ENCODE measurements at regions not wholly inside any gene's neighbourhood (a gene's known extent, or its start where the extent isn't known, plus 50 kb on each side); places are given as distances from the start of the nearest gene placed in this dataset.

- Mint-ChIP-seq H3K27ac (no peak overlapping the region), H3K27me3 (peaks cover 6% of the 10 kb centered on the region)
These were observed 546.3 kb downstream of the EBF1 start for GRCh38 chr5:158553195-158553961.

GRCh38 chr5:158552241-158552640 lies 547.5 kb downstream of the EBF1 start:
- no peak for ATAC-seq (replicated peaks)
- Mint-ChIP-seq H3K4me1 (no peaks in the 10 kb centered on the region), H3K27me3 (peaks cover 15% of the 10 kb centered on the region), H3K4me3 (no peak overlapping the region), H3K9me3 (peaks cover 4% of the 10 kb centered on the region), H3K27ac (no peak overlapping the region), H3K36me3 (ENCODE audit: low read depth) (no peaks in the 10 kb centered on the region)

More at GRCh38 chr5:158553195-158553961, 546.3 kb downstream of the EBF1 start:
- H3K36me3 Mint-ChIP-seq (ENCODE audit: low read depth) = no peaks in the 10 kb centered on the region
- H3K9me3 Mint-ChIP-seq = peaks cover 4% of the 10 kb centered on the region
- H3K4me3 Mint-ChIP-seq = no peak overlapping the region
- no peaks in the 10 kb centered on the region for H3K4me1 Mint-ChIP-seq
- ATAC-seq (replicated peaks) = no peak

- Mint-ChIP-seq H3K27me3 (peaks cover 15% of the 10 kb centered on the region), H3K4me1 (no peaks in the 10 kb centered on the region), H3K36me3 (ENCODE audit: low read depth) (no peaks in the 10 kb centered on the region), H3K9me3 (no peaks in the 10 kb centered on the region), H3K27ac (no peak overlapping the region), H3K4me3 (no peak overlapping the region)
- ATAC-seq (replicated peaks) = no peak
These were observed 550.4 kb downstream of the EBF1 start for GRCh38 chr5:158549311-158549710.

- H3K27me3 Mint-ChIP-seq = peaks cover 15% of the 10 kb centered on the region
- no peak for ATAC-seq (replicated peaks)
- H3K36me3 Mint-ChIP-seq (ENCODE audit: low read depth) = no peaks in the 10 kb centered on the region
- no peaks in the 10 kb centered on the region for H3K9me3 Mint-ChIP-seq
- H3K4me1 Mint-ChIP-seq = no peaks in the 10 kb centered on the region
- H3K27ac Mint-ChIP-seq = no peak overlapping the region
- H3K4me3 Mint-ChIP-seq = no peak overlapping the region
These were observed 553.0 kb downstream of the EBF1 start for GRCh38 chr5:158546748-158547147.

- Mint-ChIP-seq H3K4me3 (no peak overlapping the region), H3K27me3 (peaks cover 15% of the 10 kb centered on the region), H3K36me3 (ENCODE audit: low read depth) (no peaks in the 10 kb centered on the region), H3K4me1 (no peaks in the 10 kb centered on the region), H3K9me3 (no peaks in the 10 kb centered on the region), H3K27ac (no peak overlapping the region)
- ATAC-seq (replicated peaks) = no peak
These were observed 553.7 kb downstream of the EBF1 start for GRCh38 chr5:158545949-158546530.

- Mint-ChIP-seq H3K27me3 (peaks cover 20% of the 10 kb centered on the region), H3K27ac (no peak overlapping the region), H3K4me3 (no peak overlapping the region), H3K4me1 (no peaks in the 10 kb centered on the region), H3K36me3 (ENCODE audit: low read depth) (no peaks in the 10 kb centered on the region), H3K9me3 (no peaks in the 10 kb centered on the region)
- no peak for ATAC-seq (replicated peaks)
These were observed 555.1 kb downstream of the EBF1 start for GRCh38 chr5:158544388-158545339.

- no peak overlapping the region for H3K4me3 Mint-ChIP-seq
- ATAC-seq (replicated peaks) = peak; percentile 52
- H3K27me3 Mint-ChIP-seq = peaks cover 16% of the 10 kb centered on the region
- no peak overlapping the region for H3K27ac Mint-ChIP-seq
- H3K9me3 Mint-ChIP-seq = no peaks in the 10 kb centered on the region
- H3K4me1 Mint-ChIP-seq = no peaks in the 10 kb centered on the region
- H3K36me3 Mint-ChIP-seq (ENCODE audit: low read depth) = no peaks in the 10 kb centered on the region
These were observed 556.0 kb downstream of the EBF1 start for GRCh38 chr5:158543539-158544387.

- Mint-ChIP-seq H3K4me3 (no peak overlapping the region), H3K27ac (no peak overlapping the region), H3K27me3 (peaks cover 15% of the 10 kb centered on the region), H3K36me3 (ENCODE audit: low read depth) (no peaks in the 10 kb centered on the region), H3K9me3 (no peaks in the 10 kb centered on the region), H3K4me1 (no peaks in the 10 kb centered on the region)
- ATAC-seq (replicated peaks) = no peak
These were observed 558.0 kb downstream of the EBF1 start for GRCh38 chr5:158541536-158542297.

GRCh38 chr5:158538506-158539074 lies 561.1 kb downstream of the EBF1 start:
- peaks cover 19% of the 10 kb centered on the region for H3K27me3 Mint-ChIP-seq
- no peaks in the 10 kb centered on the region for H3K36me3 Mint-ChIP-seq (ENCODE audit: low read depth)
- no peaks in the 10 kb centered on the region for H3K4me1 Mint-ChIP-seq
- no peak overlapping the region for H3K4me3 Mint-ChIP-seq
- ATAC-seq (replicated peaks) = no peak
- H3K27ac Mint-ChIP-seq = no peak overlapping the region
- no peaks in the 10 kb centered on the region for H3K9me3 Mint-ChIP-seq

- no peak for ATAC-seq (replicated peaks)
- Mint-ChIP-seq H3K36me3 (ENCODE audit: low read depth) (no peaks in the 10 kb centered on the region), H3K9me3 (no peaks in the 10 kb centered on the region), H3K4me1 (no peaks in the 10 kb centered on the region), H3K27ac (no peak overlapping the region), H3K4me3 (no peak overlapping the region), H3K27me3 (peaks cover 22% of the 10 kb centered on the region)
These were observed 562.4 kb downstream of the EBF1 start for GRCh38 chr5:158537366-158537765.

- H3K27me3 Mint-ChIP-seq = peaks cover 19% of the 10 kb centered on the region
- no peaks in the 10 kb centered on the region for H3K36me3 Mint-ChIP-seq (ENCODE audit: low read depth)
- no peaks in the 10 kb centered on the region for H3K4me1 Mint-ChIP-seq
- H3K9me3 Mint-ChIP-seq = no peaks in the 10 kb centered on the region
- ATAC-seq (replicated peaks) = no peak
- H3K27ac Mint-ChIP-seq = no peak overlapping the region
- H3K4me3 Mint-ChIP-seq = no peak overlapping the region
These were observed 565.5 kb downstream of the EBF1 start for GRCh38 chr5:158534203-158534602.

GRCh38 chr5:158532739-158533138 lies 567.0 kb downstream of the EBF1 start:
- H3K9me3 Mint-ChIP-seq = no peaks in the 10 kb centered on the region
- H3K27me3 Mint-ChIP-seq = peaks cover 18% of the 10 kb centered on the region
- H3K27ac Mint-ChIP-seq = no peak overlapping the region
- ATAC-seq (replicated peaks) = no peak
- H3K36me3 Mint-ChIP-seq (ENCODE audit: low read depth) = no peaks in the 10 kb centered on the region
- H3K4me3 Mint-ChIP-seq = no peak overlapping the region
- H3K4me1 Mint-ChIP-seq = no peaks in the 10 kb centered on the region

- H3K9me3 Mint-ChIP-seq = no peaks in the 10 kb centered on the region
- no peak overlapping the region for H3K27ac Mint-ChIP-seq
- no peak overlapping the region for H3K4me3 Mint-ChIP-seq
- no peaks in the 10 kb centered on the region for H3K4me1 Mint-ChIP-seq
- H3K27me3 Mint-ChIP-seq = peaks cover 11% of the 10 kb centered on the region
- no peaks in the 10 kb centered on the region for H3K36me3 Mint-ChIP-seq (ENCODE audit: low read depth)
- no peak for ATAC-seq (replicated peaks)
These were observed 567.9 kb downstream of the EBF1 start for GRCh38 chr5:158531860-158532259.

All from activated T-helper 17 cell treated with anti-CD3 and anti-CD28 coated beads, Interleukin-2, amount 50 U/mL, for 72 hours (primary cell).